Neural cell (in vitro differentiated cells): ENCODE measurements at regions not wholly inside any gene's neighbourhood (a gene's known extent, or its start where the extent isn't known, plus 50 kb on each side); places are given as distances from the start of the nearest gene placed in this dataset.

Source experiments
- CTCF ChIP-seq: fragments of 450-650 bp; IDR thresholded peaks from 2 replicates; pipeline ENCODE4 v1.5.1; 2014; ENCODE audit warnings: antibody characterized with exemption, mild to moderate bottlenecking, moderate library complexity; ENCODE audit not compliant: poor library complexity, severe bottlenecking
- EP300 ChIP-seq: fragments of 450-650 bp; conservative IDR thresholded peaks from 2 replicates; pipeline ENCODE4 v1.6.1; 2014; ENCODE audit warnings: antibody characterized with exemption, mild to moderate bottlenecking, moderate library complexity; ENCODE audit not compliant: poor library complexity, severe bottlenecking
- EZH2 ChIP-seq: fragments of 200-600, 300-800 bp; shearing (Covaris generic), sonication (generic); IDR thresholded peaks from 2 replicates; pipeline ENCODE4 v1.6.1; 2014; ENCODE audit warnings: antibody characterized with exemption, low read length, borderline replicate concordance, mild to moderate bottlenecking; ENCODE audit not compliant: insufficient read depth, poor library complexity, severe bottlenecking
- TAF1 ChIP-seq: IDR thresholded peaks from 2 replicates; pipeline ENCODE4 v1.6.1; 2012; ENCODE audit warnings: low read depth

- TF ChIP-seq EP300 (no peak), CTCF (no peak), EZH2 (no peak), TAF1 (no peak)
Observed at GRCh38 chr12:103178366-103179080, 221.0 kb downstream of the ASCL1 start.
